Bronchial epithelial cell (primary cell): ENCODE measurements at regions not wholly inside any gene's neighbourhood (a gene's known extent, or its start where the extent isn't known, plus 50 kb on each side); places are given as distances from the start of the nearest gene placed in this dataset.

Experiments
- DNase-seq: peaks from one replicate; pipeline ENCODE4 v3.0.0-alpha.2; 2010; ENCODE audit warnings: low read depth
- FAIRE-seq: peaks from 2 replicates; lab custom pipeline; 2011; peaks lifted over from hg19 to GRCh38; lab: Jason Lieb, UNC
- H3K27me3 ChIP-seq: 2 replicates; pipeline ENCODE4 v1.5.1; 2011; ENCODE audit warnings: low read length; ENCODE audit not compliant: control insufficient read depth, insufficient read depth
- H3K36me3 ChIP-seq: 2 replicates; pipeline ENCODE4 v1.5.1; 2011; ENCODE audit warnings: low read length; ENCODE audit not compliant: control insufficient read depth, insufficient read depth
- H3K4me3 ChIP-seq: 2 replicates; pipeline ENCODE4 v1.5.1; 2011; ENCODE audit warnings: mild to moderate bottlenecking, low read depth, low read length, control low read depth
- TF ChIP-seq, protein P1 (sequence below): IDR thresholded peaks from 2 replicates; pipeline ENCODE4 v1.5.1; 2011; ENCODE audit warnings: mild to moderate bottlenecking, moderate library complexity, low read length, control low read depth, inconsistent platforms; ENCODE audit not compliant: insufficient read depth, severe bottlenecking

DNA sequence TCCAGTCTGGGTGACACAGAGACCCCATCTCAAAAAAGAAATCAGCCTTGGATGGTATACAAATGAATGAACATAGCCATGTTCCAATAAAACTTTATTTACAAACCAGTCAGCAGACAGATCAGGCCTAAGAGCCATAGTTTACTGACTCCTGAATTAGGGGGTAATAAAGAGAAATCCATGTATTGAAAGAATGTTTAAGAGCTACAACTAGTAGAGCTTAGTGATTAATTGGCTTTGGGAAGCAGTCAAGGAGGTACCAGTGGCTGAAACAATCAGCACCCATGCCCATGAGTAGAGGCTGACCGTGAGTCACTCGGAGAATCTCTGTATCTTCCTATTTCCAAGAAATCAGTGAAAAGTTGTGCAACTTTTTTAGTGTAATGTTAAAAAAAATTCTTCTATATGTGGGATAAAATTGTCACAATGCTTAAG, 223.6 kb upstream of the RREB1 start:
- H3K27me3 ChIP-seq, result no peaks in the 10 kb centered on the region
- H3K4me3 ChIP-seq, result no peak overlapping the region
- no peaks in the 10 kb centered on the region for H3K36me3 ChIP-seq
- FAIRE-seq (no peak), DNase-seq (peak; percentile 38)
- TF ChIP-seq, protein P1, sequence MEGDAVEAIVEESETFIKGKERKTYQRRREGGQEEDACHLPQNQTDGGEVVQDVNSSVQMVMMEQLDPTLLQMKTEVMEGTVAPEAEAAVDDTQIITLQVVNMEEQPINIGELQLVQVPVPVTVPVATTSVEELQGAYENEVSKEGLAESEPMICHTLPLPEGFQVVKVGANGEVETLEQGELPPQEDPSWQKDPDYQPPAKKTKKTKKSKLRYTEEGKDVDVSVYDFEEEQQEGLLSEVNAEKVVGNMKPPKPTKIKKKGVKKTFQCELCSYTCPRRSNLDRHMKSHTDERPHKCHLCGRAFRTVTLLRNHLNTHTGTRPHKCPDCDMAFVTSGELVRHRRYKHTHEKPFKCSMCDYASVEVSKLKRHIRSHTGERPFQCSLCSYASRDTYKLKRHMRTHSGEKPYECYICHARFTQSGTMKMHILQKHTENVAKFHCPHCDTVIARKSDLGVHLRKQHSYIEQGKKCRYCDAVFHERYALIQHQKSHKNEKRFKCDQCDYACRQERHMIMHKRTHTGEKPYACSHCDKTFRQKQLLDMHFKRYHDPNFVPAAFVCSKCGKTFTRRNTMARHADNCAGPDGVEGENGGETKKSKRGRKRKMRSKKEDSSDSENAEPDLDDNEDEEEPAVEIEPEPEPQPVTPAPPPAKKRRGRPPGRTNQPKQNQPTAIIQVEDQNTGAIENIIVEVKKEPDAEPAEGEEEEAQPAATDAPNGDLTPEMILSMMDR, result no peak

DNA sequence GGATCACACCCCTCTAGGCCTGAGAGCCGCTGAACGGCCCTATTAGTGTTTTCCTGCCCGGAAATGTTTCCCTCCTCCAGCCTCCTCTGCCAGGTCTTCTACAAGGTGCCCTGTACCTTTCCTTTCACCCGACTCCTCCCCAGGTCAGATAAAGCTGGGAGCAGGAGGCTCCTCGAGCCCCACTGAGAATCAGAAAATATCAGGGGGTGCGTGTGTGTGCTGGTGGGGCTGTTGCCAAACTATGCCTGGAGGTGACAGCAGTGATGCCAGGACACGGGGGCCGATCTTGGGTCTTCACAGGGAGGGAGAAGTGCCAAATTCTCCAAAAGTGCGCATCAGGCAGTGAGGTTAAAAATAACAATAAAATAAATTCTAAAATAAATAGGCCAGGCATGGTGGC, 222.8 kb upstream of the RREB1 start:
- Histone ChIP-seq H3K4me3 (no peak overlapping the region), H3K27me3 (no peaks in the 10 kb centered on the region), H3K36me3 (no peaks in the 10 kb centered on the region)
- DNase-seq (no peak), FAIRE-seq (no peak)
- TF ChIP-seq, protein P1, result no peak

DNA sequence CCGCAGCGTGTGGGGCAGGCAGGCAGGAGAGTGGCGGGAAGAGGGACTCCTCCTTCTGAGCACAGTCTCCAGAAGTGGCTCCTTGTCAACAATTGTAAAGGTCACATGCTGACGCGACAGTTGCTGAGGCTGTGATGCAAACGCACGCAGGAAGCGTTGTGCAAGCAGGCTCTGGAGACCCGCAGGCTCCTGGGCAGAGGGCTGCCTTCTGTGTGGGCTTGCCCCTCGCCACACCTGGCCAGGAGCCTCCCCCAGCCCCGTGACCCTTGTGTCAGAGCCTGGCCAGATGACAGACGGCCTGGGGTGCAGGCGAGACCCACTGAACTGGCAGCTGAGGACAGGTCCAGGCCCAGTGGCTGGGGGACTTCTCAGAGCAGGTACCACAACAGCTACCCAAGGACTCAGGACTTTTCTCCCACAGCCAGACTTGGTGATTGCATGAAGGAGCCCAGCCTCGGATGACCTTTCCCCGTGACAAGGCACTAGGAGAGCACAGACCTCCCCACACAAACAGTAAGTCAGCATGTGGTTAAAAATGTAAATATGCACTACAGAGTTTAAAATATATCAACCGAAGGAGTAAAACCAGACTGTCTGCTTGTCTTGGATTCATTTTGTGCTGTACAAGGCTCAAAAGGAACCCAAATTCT, 222.1 kb upstream of the RREB1 start:
- TF ChIP-seq, protein P1, result no peak
- Histone ChIP-seq H3K36me3 (no peaks in the 10 kb centered on the region), H3K27me3 (no peaks in the 10 kb centered on the region), H3K4me3 (no peak overlapping the region)
- FAIRE-seq (no peak), DNase-seq (no peak)

DNA sequence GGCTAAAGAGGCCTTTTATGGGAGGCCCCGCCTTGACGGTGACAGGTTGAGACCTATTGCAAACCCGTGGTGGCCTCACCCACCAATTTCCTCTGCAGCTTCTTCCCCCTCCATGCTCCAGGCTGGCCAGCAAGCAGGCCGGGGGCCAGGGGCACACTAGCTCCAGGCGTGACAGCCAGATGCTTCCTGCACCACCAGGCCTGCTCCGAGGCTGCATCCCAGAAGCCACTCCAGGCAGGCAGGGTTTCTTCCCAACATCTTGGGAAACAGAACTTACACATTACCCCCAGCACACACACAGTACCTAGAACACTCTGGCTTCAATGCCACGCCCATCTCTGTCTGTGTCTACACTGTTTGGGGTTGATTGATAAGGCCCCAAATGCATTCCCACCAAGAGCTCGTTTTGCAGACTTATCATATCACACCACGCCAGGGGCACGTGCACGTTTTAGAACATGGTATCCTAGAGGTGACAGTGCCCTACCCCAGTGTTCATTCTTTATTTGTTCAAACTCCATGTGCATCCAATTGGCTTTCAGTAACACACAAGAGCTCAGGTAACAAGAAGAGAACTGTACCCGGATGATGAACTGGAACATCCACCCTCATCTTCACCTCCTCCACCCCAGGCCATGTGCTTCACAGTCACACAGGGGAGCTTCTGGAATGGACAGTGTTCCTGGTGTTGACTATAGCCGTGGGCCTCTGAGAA, 221.4 kb upstream of the RREB1 start:
- TF ChIP-seq, protein P1, result no peak
- H3K4me3 ChIP-seq, result no peak overlapping the region
- no peaks in the 10 kb centered on the region for H3K36me3 ChIP-seq
- no peak for DNase-seq
- no peaks in the 10 kb centered on the region for H3K27me3 ChIP-seq
- FAIRE-seq, result no peak

DNA sequence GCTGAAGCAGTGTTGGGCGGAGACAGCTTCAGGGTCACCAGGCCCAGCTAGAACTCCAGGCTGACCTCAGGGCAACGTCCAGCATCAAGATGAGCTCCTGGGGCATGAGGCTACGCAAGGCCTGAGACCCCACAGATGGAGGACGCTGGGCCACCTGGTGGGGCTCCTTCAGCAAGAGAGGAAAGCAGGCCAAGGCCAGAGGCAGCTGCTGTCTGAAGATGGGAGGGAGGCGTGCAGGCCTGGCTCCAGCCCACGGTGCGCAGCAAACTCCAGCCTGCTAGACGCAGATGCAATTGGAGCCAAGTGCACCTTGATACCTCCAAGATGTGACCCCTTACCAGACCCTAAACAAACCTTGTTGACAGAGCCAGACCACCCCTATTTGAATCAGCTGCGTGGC, 220.9 kb upstream of the RREB1 start:
- no peaks in the 10 kb centered on the region for H3K36me3 ChIP-seq
- FAIRE-seq, result no peak
- no peak overlapping the region for H3K4me3 ChIP-seq
- DNase-seq, result no peak
- TF ChIP-seq, protein P1, result no peak
- H3K27me3 ChIP-seq, result no peaks in the 10 kb centered on the region
